Suprapubic skin (tissue), 4 donors: ENCODE measurements at regions not wholly inside any gene's neighbourhood (a gene's known extent, or its start where the extent isn't known, plus 50 kb on each side); places are given as distances from the start of the nearest gene placed in this dataset.

Experiments
- EP300 ChIP-seq: sonication (generic); formaldehyde crosslinking; IDR thresholded peaks from one replicate; pipeline ENCODE4 v1.6.1; 2017; ENCODE audit warnings: antibody characterized with exemption
- POLR2AphosphoS5 ChIP-seq, 3 donors: sonication (generic); formaldehyde crosslinking; IDR thresholded peaks; one replicate each; pipeline ENCODE4 v1.6.1; 2017; ENCODE audit warnings: antibody characterized with exemption in 3 of 3

- TF ChIP-seq POLR2AphosphoS5 (IDR thresholded peaks at IDR 0.05) (no peak), EP300 (no peak)
These were observed 81.9 kb upstream of the PDHA2 start for GRCh38 chr4:95758001-95758400.
